Ovary (tissue), 7 donors: ENCODE measurements at regions not wholly inside any gene's neighbourhood (a gene's known extent, or its start where the extent isn't known, plus 50 kb on each side); places are given as distances from the start of the nearest gene placed in this dataset.

Experiments used
- DNase-seq, 5 donors: peaks; one replicate each; pipeline ENCODE4 v3.0.0-alpha.2; 2019 to 2020
- H3K27ac ChIP-seq, 2 donors: fragments of 200-600 bp; one replicate each; pipeline versions ENCODE4 v1.5.1 to v1.8.0; 2019 to 2022
- H3K27me3 ChIP-seq: fragments of 200-600 bp; one replicate; pipeline ENCODE4 v1.8.0; 2022
- H3K36me3 ChIP-seq: fragments of 200-600 bp; sonication (generic); one replicate; pipeline ENCODE4 v1.5.1; 2019
- H3K4me1 ChIP-seq: one replicate; pipeline ENCODE4 v1.8.1; 2013; ENCODE audit warnings: mild to moderate bottlenecking, moderate library complexity; ENCODE audit not compliant: insufficient read depth
- H3K4me3 ChIP-seq: fragments of 200-600 bp; sonication (generic); one replicate; pipeline ENCODE4 v1.5.1; 2017
- H3K9me3 ChIP-seq, 2 donors: fragments of 200-600 bp in 1 of 2; sonication (generic) in 1 of 2; one replicate each; pipeline versions ENCODE4 v1.5.1 to v1.8.1; 2013 to 2019; ENCODE audit warnings: mild to moderate bottlenecking in 1 of 2, moderate library complexity in 1 of 2
- EP300 ChIP-seq: sonication (generic); formaldehyde crosslinking; IDR thresholded peaks from one replicate; pipeline ENCODE4 v1.6.1; 2017; ENCODE audit warnings: antibody characterized with exemption
- POLR2A ChIP-seq: fragments of 450-650 bp; IDR thresholded peaks from one replicate; pipeline ENCODE4 v1.6.1; 2017; ENCODE audit warnings: antibody characterized with exemption, mild to moderate bottlenecking, moderate library complexity
- WGBS, 3 donors: extraction: QIAGEN DNeasy Blood & Tissue Kit in 1 of 3; methylation state at CpG; one replicate each; pipeline versions ENCODE4 v1.1.5 to v1.1.7; 2013 to 2017; 5-methylcytosine and 5-hydroxymethylcytosine counted together
- intact Hi-C, 4 donors: fragments of 100-400 bp; cut with DNase I; formaldehyde crosslinking; loops; one replicate each; pipeline versions ENCODE4 v1.11.0 to v1.15.1; 2022 to 2023
- TF ChIP-seq, protein P1 (sequence below), 3 donors: fragments of 450-650 bp in 2 of 3; fragments of 200-600 bp in 1 of 3; IDR thresholded peaks; one replicate each; pipeline versions ENCODE4 v1.5.1 to v1.8.0; 2016 to 2022; ENCODE audit warnings: antibody characterized with exemption in 3 of 3, mild to moderate bottlenecking in 1 of 3
- donor health status: DM: no; HTN: no; CAD: no; lungs with moderate emphysema.
- donor health status: DM: no; HTN: no; CAD: no.
- donor health status: Bipolar disorder and iron deficiency.
- donor health status: DM: no; HTN: no; CAD: no.
- donor health status: DM: yes; HTN: yes; CAD: no.

DNA sequence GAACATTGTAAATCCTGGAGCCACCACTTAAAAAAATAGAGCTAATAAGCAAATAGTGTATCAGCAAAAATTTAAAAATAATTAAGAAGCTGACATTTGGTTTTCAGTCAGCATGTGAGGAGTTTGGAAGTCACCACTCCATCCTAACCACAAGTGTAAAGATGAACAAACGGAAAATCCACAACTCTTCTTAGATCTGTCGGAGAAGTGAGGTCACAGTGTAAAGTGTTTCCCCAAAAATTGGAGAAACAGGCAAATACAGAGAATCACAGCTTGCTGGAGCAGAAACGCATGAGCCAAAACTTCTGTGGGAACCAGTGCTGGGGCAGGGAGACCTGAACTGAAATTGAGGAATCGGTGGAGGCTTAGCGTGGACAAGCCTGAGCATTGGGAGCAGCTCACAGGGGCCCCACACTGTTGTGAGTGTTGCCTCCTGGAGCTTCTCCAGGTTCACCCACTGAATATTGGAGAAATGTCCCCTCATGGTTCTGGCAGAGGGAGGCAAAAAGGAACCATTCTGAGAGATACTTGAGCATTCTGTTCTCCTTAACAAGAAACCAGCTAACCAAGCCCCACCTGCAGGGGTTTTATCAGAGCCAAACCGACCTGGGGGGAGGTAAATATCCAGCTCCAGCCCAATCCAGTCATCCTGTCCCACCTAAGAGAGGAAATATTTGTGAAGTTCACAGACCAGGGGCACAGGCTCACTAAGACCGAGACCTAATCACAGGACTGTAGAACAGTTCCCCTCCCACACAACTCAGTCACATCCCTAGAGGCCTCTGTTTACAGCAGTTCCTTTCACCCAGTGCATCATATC is 192.0 kb downstream of the ERMARD start:
- H3K36me3 ChIP-seq, result no peaks in the 10 kb centered on the region
- peaks cover 2% of the 10 kb centered on the region for H3K4me1 ChIP-seq
- no peak overlapping the region for H3K27ac ChIP-seq
- 63 to 65% (median 65%) methylated on average over 7 of the region's 7 CpGs for WGBS, 3 donors
- intact Hi-C loops, result no loop called here
- H3K27me3 ChIP-seq, result no peaks in the 10 kb centered on the region
- H3K4me3 ChIP-seq, result no peak overlapping the region
- no peak for DNase-seq
- peaks cover 0 to 4% of the 10 kb centered on the region in 2 donors for H3K9me3 ChIP-seq
- TF ChIP-seq EP300, result no peak
- TF ChIP-seq, protein P1, sequence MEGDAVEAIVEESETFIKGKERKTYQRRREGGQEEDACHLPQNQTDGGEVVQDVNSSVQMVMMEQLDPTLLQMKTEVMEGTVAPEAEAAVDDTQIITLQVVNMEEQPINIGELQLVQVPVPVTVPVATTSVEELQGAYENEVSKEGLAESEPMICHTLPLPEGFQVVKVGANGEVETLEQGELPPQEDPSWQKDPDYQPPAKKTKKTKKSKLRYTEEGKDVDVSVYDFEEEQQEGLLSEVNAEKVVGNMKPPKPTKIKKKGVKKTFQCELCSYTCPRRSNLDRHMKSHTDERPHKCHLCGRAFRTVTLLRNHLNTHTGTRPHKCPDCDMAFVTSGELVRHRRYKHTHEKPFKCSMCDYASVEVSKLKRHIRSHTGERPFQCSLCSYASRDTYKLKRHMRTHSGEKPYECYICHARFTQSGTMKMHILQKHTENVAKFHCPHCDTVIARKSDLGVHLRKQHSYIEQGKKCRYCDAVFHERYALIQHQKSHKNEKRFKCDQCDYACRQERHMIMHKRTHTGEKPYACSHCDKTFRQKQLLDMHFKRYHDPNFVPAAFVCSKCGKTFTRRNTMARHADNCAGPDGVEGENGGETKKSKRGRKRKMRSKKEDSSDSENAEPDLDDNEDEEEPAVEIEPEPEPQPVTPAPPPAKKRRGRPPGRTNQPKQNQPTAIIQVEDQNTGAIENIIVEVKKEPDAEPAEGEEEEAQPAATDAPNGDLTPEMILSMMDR (IDR thresholded peaks at IDR 0.05), result no peak
- no peak for TF ChIP-seq POLR2A

DNA sequence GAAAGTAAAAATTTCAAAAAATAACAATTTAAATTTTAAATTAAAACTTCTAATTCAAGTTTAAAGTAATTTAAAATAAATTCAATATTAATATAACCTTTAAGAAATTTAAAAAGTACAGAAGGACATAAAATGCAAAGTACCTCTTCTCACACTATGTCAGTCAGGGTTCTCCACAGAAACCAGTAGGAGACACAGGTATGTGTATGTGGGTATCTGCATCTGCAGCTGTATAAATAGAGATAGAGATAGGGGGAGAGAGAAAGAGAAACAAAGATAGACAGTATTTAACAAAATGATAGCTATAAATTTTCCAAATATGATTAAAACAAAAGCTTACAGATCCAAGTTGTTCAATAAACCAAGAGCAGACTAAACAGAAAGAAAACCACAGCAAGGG is 190.8 kb downstream of the ERMARD start:
- TF ChIP-seq POLR2A (no peak), EP300 (no peak)
- TF ChIP-seq, protein P1 (IDR thresholded peaks at IDR 0.05), result no peak
- peaks cover 2% of the 10 kb centered on the region for H3K4me1 ChIP-seq
- H3K36me3 ChIP-seq, result no peaks in the 10 kb centered on the region
- no peak overlapping the region for H3K4me3 ChIP-seq
- no peak for DNase-seq
- intact Hi-C loops, result no loop called here
- no peak overlapping the region for H3K27ac ChIP-seq
- peaks cover 0 to 4% of the 10 kb centered on the region in 2 donors for H3K9me3 ChIP-seq
- no peaks in the 10 kb centered on the region for H3K27me3 ChIP-seq

DNA sequence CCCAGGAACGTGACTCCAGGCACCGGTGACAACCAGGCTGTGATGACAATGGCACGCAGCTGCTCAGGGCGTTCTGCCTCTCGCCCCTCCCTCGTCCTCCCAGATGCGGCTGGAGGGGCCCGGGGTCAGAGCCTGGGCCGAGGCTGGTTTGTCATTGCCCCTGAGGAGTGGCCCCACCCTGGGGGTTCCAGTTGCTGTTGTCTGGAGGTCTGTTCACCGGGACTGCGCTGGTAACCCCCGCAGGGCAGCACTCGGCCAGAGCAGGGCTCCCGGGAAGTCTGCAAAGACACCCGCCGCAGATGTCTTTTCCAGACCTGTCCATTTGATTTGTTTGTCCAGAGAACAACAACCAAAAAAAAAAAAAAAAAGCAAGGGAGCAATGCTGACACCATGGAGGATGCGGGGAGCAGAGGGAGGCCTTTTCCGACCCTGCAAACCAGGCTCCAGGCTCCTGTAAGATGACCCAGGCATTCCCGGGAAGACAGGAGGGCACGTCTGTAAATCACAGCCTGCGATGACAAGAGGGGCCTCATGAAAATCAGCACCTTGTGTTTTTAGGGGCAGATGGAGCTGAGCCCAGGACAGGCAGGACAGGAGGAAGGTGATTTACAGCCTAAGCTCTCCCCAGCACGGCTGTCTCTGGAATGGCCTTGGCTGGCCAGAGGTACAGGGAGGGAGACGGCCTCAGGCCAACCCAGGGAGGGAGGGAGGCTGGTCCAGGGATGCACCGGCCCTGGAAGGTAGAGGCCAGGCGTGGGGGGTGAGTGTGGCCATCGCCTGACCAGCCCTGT is 189.3 kb downstream of the ERMARD start:
- DNase-seq, result peak in 2 of 5 donors; percentile 68 to 71
- WGBS, 3 donors, result 42 to 52% (median 52%) methylated on average over 26 of the region's 26 CpGs
- Histone ChIP-seq H3K9me3 (peaks cover 0 to 4% of the 10 kb centered on the region in 2 donors), H3K27me3 (no peaks in the 10 kb centered on the region), H3K36me3 (no peaks in the 10 kb centered on the region), H3K4me3 (no peak overlapping the region), H3K4me1 (peaks cover 2% of the 10 kb centered on the region), H3K27ac (no peak overlapping the region)
- intact Hi-C loops, result no loop called here
- TF ChIP-seq, protein P1 (IDR thresholded peaks at IDR 0.05), result no peak
- no peak for TF ChIP-seq EP300
- no peak for TF ChIP-seq POLR2A

DNA sequence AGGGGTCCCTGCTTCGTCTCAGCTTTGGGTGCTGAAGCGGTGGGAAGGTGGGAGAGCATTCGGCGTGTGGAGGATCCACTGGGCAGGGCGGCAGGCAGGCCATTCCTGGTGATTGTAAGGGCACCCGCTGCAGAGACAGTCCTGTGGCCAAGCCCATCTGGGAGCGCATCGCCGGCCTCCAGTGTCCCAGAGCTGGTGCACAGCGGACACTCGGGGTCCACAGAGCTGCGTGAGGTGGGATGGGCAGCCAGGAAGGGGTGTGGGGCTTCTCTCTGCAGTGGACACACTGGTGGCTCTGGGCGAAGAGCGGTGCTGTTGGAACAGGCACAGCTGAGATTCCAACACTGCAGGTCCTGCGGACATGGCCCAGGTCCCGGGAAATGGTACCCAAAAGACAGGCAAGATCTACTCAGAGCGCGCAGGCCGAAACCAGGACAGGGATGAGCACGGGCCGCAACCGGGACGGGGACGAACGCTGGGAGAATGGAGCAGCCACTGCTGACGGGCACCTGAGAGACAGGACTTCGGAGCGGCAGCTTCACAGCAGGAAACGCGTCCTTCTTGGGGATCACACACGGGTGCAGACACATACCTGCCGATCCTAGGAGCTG is 188.2 kb downstream of the ERMARD start:
- no peak for DNase-seq
- H3K4me1 ChIP-seq, result peaks cover 8% of the 10 kb centered on the region
- H3K9me3 ChIP-seq, result peaks cover 0 to 4% of the 10 kb centered on the region in 2 donors
- H3K27ac ChIP-seq, result no peak overlapping the region
- H3K36me3 ChIP-seq, result no peaks in the 10 kb centered on the region
- TF ChIP-seq POLR2A (no peak), EP300 (no peak)
- TF ChIP-seq, protein P1 (IDR thresholded peaks at IDR 0.05), result no peak
- 94 to 97% (median 94%) methylated on average over 32 of the region's 32 CpGs for WGBS, 3 donors
- no peak overlapping the region for H3K4me3 ChIP-seq
- no peaks in the 10 kb centered on the region for H3K27me3 ChIP-seq
- intact Hi-C loops, result loop anchor here in 1 of 4 donors (10.0 kb wide), 1 partner anchor 105 kb away; no protein-coding TSS in a partner anchor
